Stimulated activated CD8-positive, alpha-beta memory T cell treated with anti-CD3 and anti-CD28 coated beads, Interleukin-2, amount 100 ng/mL, for 48 hours (primary cell): ENCODE measurements at regions not wholly inside any gene's neighbourhood (a gene's known extent, or its start where the extent isn't known, plus 50 kb on each side); places are given as distances from the start of the nearest gene placed in this dataset.

Experiments
- DNase-seq, 2 donors: peaks; one replicate each; pipeline ENCODE4 v3.0.0-alpha.2; 2020; ENCODE audit warnings: low read depth in 2 of 2

- DNase-seq: no peak
Observed at GRCh38 chr19:28509079-28509895, 703.7 kb downstream of the UQCRFS1 start.

- DNase-seq: no peak
Observed at GRCh38 chr19:28508666-28509065, 704.3 kb downstream of the UQCRFS1 start.

GRCh38 chr19:28505933-28506332 is 707.0 kb downstream of the UQCRFS1 start:
- DNase-seq: no peak

- no peak for DNase-seq
Observed at GRCh38 chr19:28505134-28505533, 707.8 kb downstream of the UQCRFS1 start.

GRCh38 chr19:28504727-28505126 is 708.2 kb downstream of the UQCRFS1 start:
- no peak for DNase-seq

GRCh38 chr19:28504139-28504538 is 708.8 kb downstream of the UQCRFS1 start:
- no peak for DNase-seq

GRCh38 chr19:28502879-28503734 is 709.8 kb downstream of the UQCRFS1 start:
- DNase-seq: no peak

- DNase-seq: no peak
Observed at GRCh38 chr19:28501976-28502375, 711.0 kb downstream of the UQCRFS1 start.

GRCh38 chr19:28500982-28501630 is 711.8 kb downstream of the UQCRFS1 start:
- no peak for DNase-seq

- no peak for DNase-seq
Observed at GRCh38 chr19:28500296-28500695, 712.7 kb downstream of the UQCRFS1 start.

- DNase-seq: no peak
Observed at GRCh38 chr19:28498404-28498976, 714.5 kb downstream of the UQCRFS1 start.

- DNase-seq: no peak
Observed at GRCh38 chr19:28497887-28498286, 715.1 kb downstream of the UQCRFS1 start.

GRCh38 chr19:28497137-28497536 is 715.8 kb downstream of the UQCRFS1 start:
- no peak for DNase-seq

- DNase-seq: no peak
Observed at GRCh38 chr19:28495046-28495445, 717.9 kb downstream of the UQCRFS1 start.

- DNase-seq: no peak
Observed at GRCh38 chr19:28494461-28494860, 718.5 kb downstream of the UQCRFS1 start.

GRCh38 chr19:28493884-28494283 is 719.1 kb downstream of the UQCRFS1 start:
- no peak for DNase-seq

GRCh38 chr19:28492621-28493020 is 720.3 kb downstream of the UQCRFS1 start:
- no peak for DNase-seq

GRCh38 chr19:28492201-28492600 is 720.8 kb downstream of the UQCRFS1 start:
- DNase-seq: no peak

GRCh38 chr19:28489776-28490175 is 723.2 kb downstream of the UQCRFS1 start:
- DNase-seq: no peak

GRCh38 chr19:28489126-28489660 is 723.8 kb downstream of the UQCRFS1 start:
- no peak for DNase-seq

- no peak for DNase-seq
Observed at GRCh38 chr19:28487999-28488398, 725.0 kb downstream of the UQCRFS1 start.

GRCh38 chr19:28486926-28487325 is 726.0 kb downstream of the UQCRFS1 start:
- no peak for DNase-seq
